Superior temporal gyrus (tissue), 1 donor: ENCODE measurements at regions not wholly inside any gene's neighbourhood (a gene's known extent, or its start where the extent isn't known, plus 50 kb on each side); places are given as distances from the start of the nearest gene placed in this dataset.

ENCODE experiments used
- DNase-seq: peaks from one replicate; pipeline ENCODE4 v3.0.0-alpha.2; 2016; ENCODE audit errors: extremely low spot score

GRCh38 chr4:107166181-107166580 lies 130.1 kb upstream of the DKK2 start:
- DNase-seq, result no peak

- DNase-seq, result no peak
These were observed 128.9 kb upstream of the DKK2 start for GRCh38 chr4:107164962-107165475.

- no peak for DNase-seq
These were observed 120.3 kb upstream of the DKK2 start for GRCh38 chr4:107156443-107156842.

- no peak for DNase-seq
These were observed 119.3 kb upstream of the DKK2 start for GRCh38 chr4:107155366-107155765.

- no peak for DNase-seq
These were observed 117.8 kb upstream of the DKK2 start for GRCh38 chr4:107153956-107154355.

- no peak for DNase-seq
These were observed 117.1 kb upstream of the DKK2 start for GRCh38 chr4:107153228-107153627.

- DNase-seq, result no peak
These were observed 115.1 kb upstream of the DKK2 start for GRCh38 chr4:107151173-107151572.

- DNase-seq, result no peak
These were observed 112.8 kb upstream of the DKK2 start for GRCh38 chr4:107148904-107149303.

- no peak for DNase-seq
These were observed 111.8 kb upstream of the DKK2 start for GRCh38 chr4:107147873-107148272.

GRCh38 chr4:107138433-107138832 lies 102.3 kb upstream of the DKK2 start:
- no peak for DNase-seq

GRCh38 chr4:107133965-107134653 lies 98.0 kb upstream of the DKK2 start:
- DNase-seq, result no peak

GRCh38 chr4:107131295-107131694 lies 95.2 kb upstream of the DKK2 start:
- DNase-seq, result no peak

GRCh38 chr4:107130157-107130556 lies 94.0 kb upstream of the DKK2 start:
- no peak for DNase-seq

GRCh38 chr4:107129611-107130010 lies 93.5 kb upstream of the DKK2 start:
- no peak for DNase-seq

- DNase-seq, result no peak
These were observed 93.0 kb upstream of the DKK2 start for GRCh38 chr4:107129076-107129475.

GRCh38 chr4:107128116-107128515 lies 92.0 kb upstream of the DKK2 start:
- no peak for DNase-seq

GRCh38 chr4:107125496-107125895 lies 89.4 kb upstream of the DKK2 start:
- no peak for DNase-seq

- DNase-seq, result no peak
These were observed 86.6 kb upstream of the DKK2 start for GRCh38 chr4:107122736-107123135.

- no peak for DNase-seq
These were observed 84.5 kb upstream of the DKK2 start for GRCh38 chr4:107120661-107121060.

GRCh38 chr4:107117726-107118125 lies 81.6 kb upstream of the DKK2 start:
- DNase-seq, result no peak

- no peak for DNase-seq
These were observed 79.2 kb upstream of the DKK2 start for GRCh38 chr4:107115185-107115847.

- no peak for DNase-seq
These were observed 77.9 kb upstream of the DKK2 start for GRCh38 chr4:107114059-107114458.

GRCh38 chr4:107098401-107098800 lies 62.3 kb upstream of the DKK2 start:
- DNase-seq, result no peak
